DMS153 treated with DMSO at 0.1 percent for 48 hours (cell line): ENCODE measurements at regions not wholly inside any gene's neighbourhood (a gene's known extent, or its start where the extent isn't known, plus 50 kb on each side); places are given as distances from the start of the nearest gene placed in this dataset.
A peak's percentile ranks its signal among the peaks of the same experiment; 100 is the strongest.

Source experiments
- DNase-seq: peaks from one replicate; lab custom pipeline; 2025; ENCODE audit not compliant: unreplicated experiment; lab: John Stamatoyannopoulos, UW

DNA sequence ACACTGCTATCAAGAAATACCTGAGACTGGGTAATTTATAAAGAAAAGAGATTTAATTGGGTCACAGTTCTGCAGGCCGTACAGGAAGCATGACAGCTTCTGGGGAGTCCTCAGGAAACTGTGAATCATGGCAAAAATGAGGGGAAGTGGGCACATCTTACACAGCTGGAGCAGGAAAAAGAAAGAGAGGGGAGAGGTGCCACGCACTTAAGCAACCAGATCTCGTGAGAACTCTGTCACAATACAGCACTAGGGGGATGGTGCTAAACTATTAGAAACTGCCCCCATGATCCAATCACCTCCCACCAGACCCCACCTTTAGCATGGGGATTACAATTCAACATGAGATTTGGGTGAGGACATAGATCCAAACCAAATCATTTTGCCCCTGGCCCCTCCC, 105.5 kb upstream of the CPLX2 start:
- no peak for DNase-seq

DNA sequence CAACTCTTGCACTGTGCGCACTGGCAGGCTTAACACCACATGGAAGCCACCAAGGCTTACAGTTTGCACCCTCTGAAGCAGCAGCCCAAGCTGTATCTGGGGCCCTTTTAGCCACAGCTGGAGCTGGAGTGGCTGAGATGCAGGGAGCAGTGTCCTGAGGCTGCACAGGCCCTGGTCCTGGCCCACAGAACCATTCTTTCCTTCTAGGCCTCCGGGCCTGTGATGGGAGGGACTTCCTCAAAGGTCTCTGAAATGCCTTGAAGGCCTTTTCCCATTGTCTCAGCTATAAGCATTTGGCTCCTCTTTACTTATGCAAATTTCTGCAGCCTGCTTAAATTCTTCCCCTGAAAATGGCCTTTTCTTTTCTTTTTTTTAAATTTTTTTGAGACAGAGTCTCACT, 104.4 kb upstream of the CPLX2 start:
- DNase-seq = no peak

DNA sequence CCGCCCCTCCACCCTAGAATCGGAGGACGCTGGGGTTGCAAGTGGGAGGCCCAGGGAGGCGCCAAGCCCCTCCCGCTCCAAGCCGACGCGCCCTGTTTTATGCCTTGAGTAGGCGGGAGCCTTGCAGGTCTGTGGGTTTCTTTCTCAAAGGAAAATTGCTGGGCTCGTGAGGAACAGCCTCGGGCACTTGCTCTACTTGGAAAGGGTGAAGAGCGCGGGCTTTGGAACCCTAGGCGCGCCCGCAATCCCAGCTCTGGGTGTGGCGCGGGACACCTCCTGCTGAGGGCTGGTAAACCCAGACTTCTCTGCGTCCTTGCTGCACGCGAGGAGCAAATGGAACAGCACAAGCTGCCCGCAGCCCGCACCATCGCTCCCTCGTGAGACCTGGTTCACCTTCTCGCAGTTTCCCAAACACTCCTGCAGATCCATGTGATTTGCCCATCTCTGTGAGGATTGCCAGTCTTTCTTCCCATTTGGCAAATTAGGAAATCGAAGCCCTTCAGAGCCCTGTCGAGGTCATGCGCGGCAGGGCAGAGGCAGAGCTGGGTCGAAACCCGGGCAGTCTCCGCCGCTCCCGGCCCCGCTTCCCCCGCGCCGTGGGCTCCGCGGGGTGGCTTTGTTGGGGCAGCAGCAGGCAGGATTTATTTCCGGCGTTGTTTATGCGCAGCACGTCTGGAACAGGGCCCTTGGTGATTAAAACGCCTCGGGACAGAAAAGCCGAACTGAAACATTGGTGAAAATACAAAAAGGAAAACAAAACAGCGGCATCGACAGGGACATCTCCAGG, 98.4 kb upstream of the CPLX2 start:
- no peak for DNase-seq

DNA sequence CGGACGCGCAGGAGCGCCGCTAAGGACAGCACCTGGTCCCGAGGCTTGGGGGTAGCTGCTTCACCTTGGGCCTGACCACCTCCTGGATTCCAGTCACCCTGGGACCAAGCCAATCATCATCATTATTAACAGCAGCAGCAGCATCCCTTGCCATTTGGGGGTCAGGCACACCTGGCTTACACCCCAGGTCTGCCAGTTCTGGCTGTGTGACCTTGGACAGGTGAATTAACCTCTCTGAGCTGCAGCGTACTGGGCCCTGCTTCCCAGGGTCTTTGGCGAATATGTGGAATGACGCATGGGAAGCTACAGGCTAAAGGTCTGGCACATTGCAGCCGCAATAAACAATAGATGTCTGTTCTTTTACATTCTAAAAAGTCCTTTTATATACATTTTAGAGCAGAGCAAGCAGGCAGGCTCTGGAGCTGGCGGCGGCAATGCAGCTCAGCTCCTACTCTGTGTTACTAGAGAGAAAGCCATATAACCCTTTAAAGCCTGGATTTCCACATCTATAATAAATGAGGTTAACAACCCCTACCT, 97.8 kb upstream of the CPLX2 start:
- no peak for DNase-seq

DNA sequence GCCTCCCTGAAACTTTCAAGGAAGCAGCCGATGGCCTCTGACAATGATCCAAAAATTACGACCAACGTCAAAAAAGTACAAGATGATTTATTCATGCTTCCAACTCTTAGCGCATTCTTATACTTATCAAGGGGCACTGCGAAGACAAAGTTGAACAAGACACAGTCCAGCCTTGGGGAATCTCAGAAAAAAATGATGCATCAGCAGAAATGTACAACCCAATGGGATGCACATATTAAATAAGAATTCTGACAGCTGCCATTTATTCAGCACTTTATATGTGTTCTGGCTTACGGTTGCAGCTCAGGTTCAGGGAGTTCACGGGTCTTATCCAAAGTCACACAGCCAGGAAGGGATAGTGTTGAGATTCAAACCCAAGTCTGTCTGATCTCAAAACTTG, 96.0 kb upstream of the CPLX2 start:
- DNase-seq = no peak

DNA sequence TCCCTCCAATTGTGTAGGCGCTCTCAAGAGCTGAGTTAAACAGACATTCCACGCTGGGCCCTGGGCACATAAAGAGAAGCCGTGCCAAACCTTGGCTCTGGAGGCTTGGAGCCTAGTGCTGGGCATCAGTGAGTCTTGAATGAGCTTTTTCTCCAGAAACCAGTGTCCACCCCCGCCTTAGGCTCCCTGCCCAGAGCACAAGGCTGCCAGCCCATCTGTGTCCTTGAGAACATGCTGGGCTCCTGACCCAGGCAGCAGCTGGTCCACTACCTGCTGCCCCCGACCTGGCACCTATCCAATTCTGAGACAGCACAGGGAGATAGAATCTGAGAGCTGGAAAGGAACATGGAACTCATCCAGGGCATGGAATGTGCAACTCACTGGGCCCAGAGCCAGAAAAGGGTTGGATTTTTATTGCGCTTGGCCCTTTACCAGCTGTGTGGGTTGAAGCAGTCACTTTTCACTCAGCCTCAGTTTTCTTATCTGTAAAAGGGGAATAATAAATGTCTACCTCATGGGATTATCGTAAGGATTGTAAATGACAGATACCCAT, 92.4 kb upstream of the CPLX2 start:
- peak; percentile 19 for DNase-seq

DNA sequence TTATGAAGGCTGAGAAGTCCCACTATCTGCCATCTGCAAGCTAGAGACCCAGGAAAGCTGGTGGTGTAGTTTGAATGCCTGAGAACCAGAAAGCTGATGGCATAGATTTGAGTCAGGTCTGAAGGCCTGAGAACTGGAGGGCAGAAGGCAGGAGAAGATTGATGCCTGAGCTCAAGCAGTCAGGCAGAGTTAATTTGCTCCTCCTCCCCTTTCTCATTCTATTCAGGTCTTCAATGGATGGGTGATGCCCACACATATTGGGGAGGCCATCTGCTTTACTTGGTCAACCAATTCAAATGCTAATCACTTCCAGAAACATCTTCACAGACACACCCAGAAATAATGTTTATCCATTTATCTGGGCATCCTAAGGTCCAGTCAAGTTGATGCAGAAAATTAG, 87.6 kb upstream of the CPLX2 start:
- DNase-seq = no peak

DNA sequence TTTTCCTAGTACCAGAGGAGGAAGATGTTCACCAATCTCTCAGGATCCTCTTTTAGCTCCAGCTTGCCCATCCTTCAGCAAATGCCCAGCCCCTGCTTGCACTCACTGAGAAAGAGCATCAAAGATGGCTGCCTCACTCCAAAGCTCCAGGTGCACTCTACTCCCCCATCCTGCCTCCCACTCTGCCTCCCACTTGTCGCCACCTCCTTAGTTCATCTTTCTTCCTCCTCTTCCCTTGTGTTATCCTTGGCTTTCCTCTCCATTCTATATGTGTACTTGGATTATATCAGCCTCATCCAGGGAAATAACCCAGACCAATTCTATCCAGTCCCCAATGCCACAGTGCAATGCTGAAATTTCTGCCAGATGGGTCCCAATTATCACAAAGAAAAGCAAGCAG, 87.1 kb upstream of the CPLX2 start:
- DNase-seq = no peak

DNA sequence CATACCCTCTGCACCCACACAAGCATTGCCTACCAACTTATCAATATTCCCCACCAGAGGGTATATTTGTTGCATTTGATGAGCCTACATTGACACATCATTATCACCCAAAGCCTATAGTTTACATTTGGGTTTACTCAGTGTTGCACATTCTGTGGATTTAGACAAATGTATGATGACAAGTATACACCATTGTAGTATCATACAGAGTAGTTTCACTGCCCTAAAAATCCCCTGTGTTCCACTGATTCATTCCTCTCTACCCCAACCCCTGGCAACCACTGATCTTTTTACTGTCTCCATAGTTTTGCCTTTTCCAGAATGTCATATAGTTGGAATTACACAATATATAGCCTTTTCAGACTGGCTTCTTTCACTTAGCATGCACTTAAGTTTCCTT, 85.7 kb upstream of the CPLX2 start:
- no peak for DNase-seq

DNA sequence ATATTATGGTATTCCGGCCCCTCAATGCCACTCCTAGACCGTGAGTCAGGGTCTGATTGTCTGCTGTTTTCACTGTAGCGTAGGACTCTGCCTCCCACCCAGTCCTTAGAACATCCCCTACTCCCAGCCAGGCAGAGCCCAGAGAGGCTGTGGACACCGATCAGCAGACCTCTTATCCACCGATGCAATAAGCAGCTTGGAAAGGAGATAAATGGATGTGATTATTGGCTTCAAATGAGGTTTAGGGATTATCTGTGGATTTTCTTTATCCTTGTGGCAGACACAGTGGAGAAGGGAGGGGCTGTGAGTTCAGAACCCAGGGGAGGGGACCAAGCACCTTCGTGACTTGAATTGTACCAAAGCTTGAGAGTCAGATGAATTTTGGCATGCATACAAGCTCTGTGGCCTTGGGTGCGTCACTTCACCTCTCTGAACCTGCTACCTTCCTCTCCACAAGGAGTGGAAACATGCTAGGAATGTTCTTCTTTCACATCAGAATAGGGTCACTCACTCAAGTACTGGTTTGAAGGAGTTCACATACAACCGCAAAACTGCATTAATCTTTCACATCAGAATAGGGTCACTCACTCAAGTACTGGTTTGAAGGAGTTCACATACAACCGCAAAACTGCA, 83.1 kb upstream of the CPLX2 start:
- DNase-seq = no peak

DNA sequence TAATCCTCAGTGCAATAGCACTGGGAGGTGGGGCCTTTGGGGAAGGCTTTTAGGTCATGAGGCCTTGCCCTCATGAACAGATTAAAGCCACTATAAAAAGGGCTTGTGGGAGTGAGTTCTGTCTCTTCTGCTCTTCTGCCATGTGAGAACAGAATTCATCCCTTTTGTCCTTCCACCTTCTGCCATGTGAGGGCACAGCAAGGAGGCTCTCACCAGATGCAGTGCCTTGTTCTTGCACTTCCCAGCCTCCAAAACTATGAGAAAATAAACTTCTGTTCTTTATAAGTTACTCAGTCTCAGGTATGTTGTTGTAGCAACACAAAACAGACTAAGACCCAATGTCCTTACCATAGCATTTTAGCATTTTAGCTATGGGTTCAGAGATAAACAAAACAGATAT, 81.7 kb upstream of the CPLX2 start:
- DNase-seq = no peak

DNA sequence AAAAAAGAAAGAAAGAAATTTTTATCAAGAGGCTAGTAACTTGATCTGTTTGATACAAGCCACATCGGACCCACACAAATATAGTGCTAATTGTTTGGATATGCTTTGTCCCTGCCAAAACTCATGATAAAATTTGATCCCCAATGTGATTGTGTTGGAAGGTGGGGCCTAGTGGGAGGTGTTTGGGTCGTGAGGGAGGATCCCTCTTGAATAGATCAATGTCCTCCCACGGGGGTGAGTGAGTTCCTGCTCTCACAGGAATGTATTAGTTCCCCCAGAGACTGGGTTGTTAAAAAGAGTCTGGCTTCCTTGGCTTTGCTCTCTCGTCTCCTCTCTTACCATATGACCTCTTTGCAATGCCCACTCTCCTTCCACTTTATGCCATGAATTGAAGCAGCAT, 80.6 kb upstream of the CPLX2 start:
- DNase-seq = no peak

DNA sequence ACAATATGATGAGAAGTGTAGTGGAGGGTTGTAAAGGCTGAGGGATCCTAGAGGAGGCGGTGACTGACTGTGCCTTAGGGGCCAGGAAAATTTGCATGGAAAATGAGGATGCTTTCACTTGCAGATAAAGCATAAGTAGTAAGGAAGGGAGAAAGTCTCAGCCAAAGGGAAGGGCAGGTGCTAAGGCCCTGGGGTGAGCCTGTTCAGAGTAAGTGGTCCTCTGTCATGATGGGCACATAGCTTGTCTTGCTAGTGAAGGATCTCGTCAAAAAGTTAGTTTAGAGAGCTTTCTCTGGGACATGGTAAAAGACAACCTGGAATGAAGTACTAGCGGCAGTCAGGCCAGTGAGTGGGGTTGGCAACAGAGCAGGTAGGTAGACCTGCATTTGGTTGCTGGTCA, 75.4 kb upstream of the CPLX2 start:
- no peak for DNase-seq

DNA sequence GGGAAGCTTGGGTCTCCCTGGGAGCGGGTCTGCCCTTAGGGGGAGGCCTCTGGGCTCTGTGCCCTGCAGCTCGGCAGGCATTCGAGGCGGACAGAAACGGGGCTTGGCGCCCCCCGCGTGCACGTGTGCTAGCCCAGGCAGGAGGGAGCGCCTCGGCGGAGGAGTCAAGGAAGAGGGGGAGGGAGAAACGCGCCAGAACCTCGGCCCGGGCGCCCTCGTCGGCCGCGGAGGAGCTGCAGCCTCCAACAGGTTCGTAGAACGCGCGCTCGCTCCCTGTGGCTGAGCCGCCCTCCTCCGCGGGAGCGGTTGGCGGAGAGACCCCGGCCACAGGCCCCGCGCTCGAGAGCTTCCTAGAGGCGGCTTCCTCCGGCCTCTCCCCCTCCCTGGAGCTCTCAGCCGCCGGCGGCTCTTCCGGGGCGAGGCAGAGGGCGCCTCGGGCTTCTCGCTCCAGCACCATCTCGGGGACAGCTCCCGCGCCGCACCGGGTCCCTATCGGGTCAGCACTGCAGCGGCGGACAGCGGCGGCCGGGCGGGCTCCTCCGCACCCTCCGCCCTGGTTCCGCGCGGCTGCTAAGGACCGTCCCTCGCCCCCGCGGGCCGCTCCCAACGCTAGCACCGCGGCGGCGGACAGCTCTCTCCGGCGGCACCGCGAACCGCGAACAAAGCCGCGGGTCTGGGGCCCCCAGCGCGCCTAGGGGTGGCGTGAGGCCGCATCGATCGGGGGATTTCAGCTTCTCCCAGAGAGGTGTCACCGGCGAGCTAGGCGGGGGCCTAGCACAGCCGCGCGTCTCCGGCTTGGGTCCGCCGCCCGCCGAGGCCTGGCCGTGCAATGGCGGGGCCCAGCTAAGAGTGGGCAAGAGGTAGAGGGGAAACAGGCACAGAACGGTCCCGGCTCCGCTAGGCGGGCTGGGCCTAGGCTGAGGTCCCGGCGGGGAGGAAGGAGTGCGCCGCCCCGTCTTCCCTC, 74.6 kb upstream of the CPLX2 start:
- no peak for DNase-seq

DNA sequence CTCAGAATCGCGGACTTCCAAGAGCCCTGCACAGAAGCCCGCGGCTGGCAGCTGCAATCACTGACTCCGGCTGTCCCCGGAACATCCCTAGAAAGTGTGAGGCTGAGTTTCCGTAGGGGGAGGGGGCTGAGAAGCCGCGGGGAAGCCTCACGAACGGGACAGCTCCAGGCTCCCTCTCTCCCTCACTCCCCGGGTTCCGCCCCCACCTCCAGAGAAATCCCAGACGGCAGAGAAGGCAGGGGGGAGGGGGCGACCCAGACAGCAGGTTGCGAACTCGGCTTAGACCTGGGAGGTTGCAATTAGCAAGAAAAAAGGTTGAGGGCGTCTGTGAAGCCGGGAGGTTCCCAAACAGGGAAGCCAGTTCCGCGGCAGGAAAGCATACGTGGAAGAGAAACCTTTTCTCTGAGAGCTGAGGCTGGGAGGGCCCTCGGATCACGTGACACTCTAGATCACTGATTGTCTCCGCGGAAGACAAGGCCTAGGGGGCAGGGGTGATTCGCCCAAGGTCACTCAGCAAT, 73.8 kb upstream of the CPLX2 start:
- peak; percentile 21 for DNase-seq

DNA sequence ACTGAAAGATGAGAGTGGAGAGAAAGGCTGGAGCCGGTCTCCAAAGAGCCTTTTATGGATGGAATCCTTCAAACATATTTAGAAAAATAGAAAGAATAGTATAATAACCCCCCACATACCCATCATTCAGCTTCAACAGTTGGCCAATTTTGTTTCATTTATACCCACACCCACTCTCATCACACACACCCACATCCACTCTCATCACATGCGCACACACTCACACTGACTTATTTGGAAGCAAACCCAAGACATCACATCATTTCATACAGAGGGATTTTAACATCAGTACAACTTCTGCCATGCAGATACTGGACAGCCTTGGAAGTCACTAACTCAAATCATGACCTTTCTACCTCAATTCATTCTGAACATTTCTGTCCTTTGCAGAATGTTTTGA, 72.8 kb upstream of the CPLX2 start:
- no peak for DNase-seq

DNA sequence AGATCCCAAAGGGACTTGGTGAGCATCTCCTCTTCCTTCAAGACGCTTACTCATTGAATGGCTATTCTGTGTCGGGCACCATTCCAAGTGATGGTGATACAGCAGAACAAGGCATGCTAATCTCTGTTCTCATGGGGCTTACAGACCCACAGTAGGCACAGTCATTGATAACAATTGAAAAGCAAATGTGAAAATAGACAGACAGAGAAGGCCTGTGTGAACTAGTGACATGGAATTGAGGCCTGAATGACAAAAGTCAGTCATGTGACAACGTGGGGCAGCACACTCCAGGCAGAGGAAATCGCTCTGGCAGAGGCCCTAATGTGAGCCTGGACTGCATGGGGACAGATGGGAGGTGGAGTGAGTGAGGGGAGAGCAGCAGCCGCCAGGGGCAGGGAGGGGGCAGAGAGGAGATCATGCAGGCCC, 70.7 kb upstream of the CPLX2 start:
- no peak for DNase-seq

DNA sequence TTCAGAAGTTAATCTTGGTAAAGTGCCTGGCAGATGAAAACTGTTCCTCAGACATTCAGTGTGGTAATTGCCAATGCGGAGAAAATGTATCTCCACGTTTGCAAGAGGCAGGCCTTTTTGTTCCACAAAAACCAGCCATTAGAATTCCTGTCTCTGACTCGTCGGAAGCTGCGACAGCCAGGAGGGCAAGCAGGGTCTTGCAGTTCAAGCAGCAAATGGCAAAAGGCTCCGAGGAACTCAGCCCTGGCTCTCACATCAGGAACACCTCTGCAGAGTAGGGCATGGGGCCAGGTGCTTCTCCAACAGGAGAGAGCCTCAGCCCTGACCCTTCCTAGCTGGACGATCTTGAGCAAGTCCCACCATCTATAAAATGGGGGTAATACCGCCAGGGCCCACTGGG, 69.0 kb upstream of the CPLX2 start:
- no peak for DNase-seq

DNA sequence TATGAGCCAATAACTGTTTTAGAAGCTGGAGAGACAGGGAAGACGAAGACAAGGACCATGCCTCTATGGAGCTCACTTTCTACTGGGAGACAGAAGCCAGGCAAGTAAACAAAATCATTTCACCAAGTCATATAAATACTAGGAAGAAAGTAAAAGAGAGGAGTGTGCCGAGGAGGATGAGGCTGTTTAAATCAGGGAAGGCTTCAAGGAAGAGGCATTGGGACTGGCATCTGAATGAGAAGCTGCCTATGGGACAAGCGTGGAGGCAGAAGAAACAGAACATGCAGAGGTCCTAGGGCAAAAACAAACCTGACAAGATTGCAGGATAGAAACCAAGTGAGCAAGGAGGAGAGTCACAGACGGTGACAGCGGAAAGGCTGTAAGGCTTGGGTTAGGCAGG, 68.1 kb upstream of the CPLX2 start:
- DNase-seq = no peak

DNA sequence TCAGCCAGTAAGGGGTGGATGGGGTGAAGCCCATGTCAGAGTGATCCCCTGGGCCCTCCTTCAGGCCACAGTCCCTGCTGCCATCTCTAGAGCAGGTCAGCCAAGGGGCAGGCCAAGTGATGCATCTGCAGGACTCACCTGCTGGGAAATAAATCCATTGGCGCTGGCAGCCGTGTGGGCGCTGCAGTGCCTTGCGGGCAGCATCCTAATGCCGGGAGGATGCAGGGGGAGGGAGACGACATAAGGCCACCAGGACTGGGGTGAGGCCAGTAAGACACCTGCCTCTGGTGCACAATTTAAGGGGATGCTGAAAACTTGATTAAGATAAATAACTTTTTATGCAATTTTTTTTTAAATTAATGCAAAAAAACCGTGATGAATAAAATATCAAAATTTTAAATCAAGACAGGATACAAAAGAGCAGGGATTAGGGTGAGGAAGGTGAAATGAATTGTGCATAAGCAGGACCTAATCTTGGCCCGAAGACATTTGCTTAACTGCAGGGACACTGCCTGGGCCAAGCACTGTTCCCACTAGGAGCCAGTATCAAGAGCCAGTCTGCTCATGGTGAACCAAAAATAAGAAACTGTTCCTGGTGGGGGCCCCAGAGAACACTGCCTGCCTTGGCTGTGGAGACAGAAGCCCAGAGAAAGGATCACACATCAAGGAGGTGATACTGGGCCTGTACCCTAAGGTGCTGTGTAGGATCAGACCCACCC, 67.5 kb upstream of the CPLX2 start:
- DNase-seq = no peak
